GM12878 (cell line): ENCODE measurements at regions not wholly inside any gene's neighbourhood (a gene's known extent, or its start where the extent isn't known, plus 50 kb on each side); places are given as distances from the start of the nearest gene placed in this dataset.

Experiments used
- ATAC-seq: fragments of 200-7000 bp; cut with Tn5 transposase; 3 replicates; pipeline ENCODE4 v1.9.1; 2020; ENCODE audit warnings: mild to moderate bottlenecking, moderate library complexity
- BruUV-seq: library from RNA; stranded (reverse); fragments of 400-500 nt; replicated peaks from 2 replicates; lab custom pipeline; 2021; lab: Mats Ljungman, UMichigan
- CTCF ChIA-PET: fragments of 300-600 bp; sonication (Branson Sonifier 250); formaldehyde crosslinking; extraction: SDS; loops from one replicate; lab custom pipeline; 2021; ENCODE audit warnings: inconsistent platforms; lab: Yijun Ruan, JAX
- POLR2A ChIA-PET: fragments of 350-600 bp; formaldehyde crosslinking; extraction: SDS; loops from one replicate; lab custom pipeline; 2021; ENCODE audit warnings: inconsistent platforms; lab: Charles Lee
- RAD21 ChIA-PET: fragments of 300-600 bp; sonication (Branson Sonifier 250); formaldehyde crosslinking; loops from one replicate; lab custom pipeline; 2023; ENCODE audit warnings: antibody characterized with exemption; ENCODE audit not compliant: unreplicated experiment; lab: Charles Lee
- SMC1A ChIA-PET: fragments of 300-600 bp; sonication (Branson Sonifier 250); formaldehyde crosslinking; loops from one replicate; lab custom pipeline; 2023; ENCODE audit not compliant: unreplicated experiment, uncharacterized antibody; lab: Charles Lee
- DNase-seq: peaks from one replicate; pipeline ENCODE4 v3.0.0-alpha.2; 2011; ENCODE audit warnings: low read depth, low spot score
- FAIRE-seq: peaks from 3 replicates; lab custom pipeline; 2011; peaks lifted over from hg19 to GRCh38; lab: Jason Lieb, UNC
- H2AFZ ChIP-seq: 2 replicates; pipeline ENCODE4 v1.6.0; 2011; ENCODE audit warnings: low read depth, low read length, control low read depth; ENCODE audit not compliant: control insufficient read depth
- H3K27ac ChIP-seq: 2 replicates; pipeline ENCODE4 v1.5.1; 2011; ENCODE audit warnings: control low read depth; ENCODE audit not compliant: control insufficient read depth, insufficient read depth
- H3K27me3 ChIP-seq, 2 experiments: replicated peaks in 1 of 2; 2 replicates each; pipeline versions ENCODE4 v1.6.0 to v1.6.1; 2011; ENCODE audit warnings: low read length in 1 of 2; ENCODE audit not compliant: control insufficient read depth in 2 of 2, insufficient read depth in 2 of 2
- H3K36me3 ChIP-seq, 2 experiments: 2 replicates each; pipeline ENCODE4 v1.5.1; 2011; ENCODE audit warnings: low read length in 1 of 2; ENCODE audit not compliant: control insufficient read depth in 2 of 2, insufficient read depth in 2 of 2
- H3K4me1 ChIP-seq: 2 replicates; pipeline ENCODE4 v1.6.1; 2011; ENCODE audit warnings: mild to moderate bottlenecking, low read length, moderate library complexity, mixed read lengths; ENCODE audit not compliant: control insufficient read depth, insufficient read depth
- H3K4me2 ChIP-seq: 2 replicates; pipeline ENCODE4 v1.6.0; 2011; ENCODE audit warnings: control low read depth; ENCODE audit not compliant: control insufficient read depth, insufficient read depth
- H3K4me3 ChIP-seq: fragments of 200-600 bp; sonication (generic); 2 replicates; pipeline ENCODE4 v1.5.1; 2016
- H3K79me2 ChIP-seq: 2 replicates; pipeline ENCODE4 v1.6.0; 2011; ENCODE audit warnings: low read length; ENCODE audit not compliant: control insufficient read depth, insufficient read depth
- H3K9ac ChIP-seq: 2 replicates; pipeline ENCODE4 v1.8.0; 2011; ENCODE audit warnings: low read length, control low read depth, mixed read lengths; ENCODE audit not compliant: control insufficient read depth, insufficient read depth
- H3K9me3 ChIP-seq: replicated peaks from 3 replicates; pipeline ENCODE4 v1.5.1; 2011; ENCODE audit warnings: mild to moderate bottlenecking, low read length; ENCODE audit not compliant: control insufficient read depth, insufficient read depth
- H4K20me1 ChIP-seq: 2 replicates; pipeline ENCODE4 v1.6.0; 2011; ENCODE audit not compliant: control insufficient read depth, insufficient read depth
- BACH1 ChIP-seq: fragments of 450-650 bp; IDR thresholded peaks from 2 replicates; pipeline ENCODE4 v1.6.1; 2017; ENCODE audit warnings: mild to moderate bottlenecking, borderline replicate concordance
- E2F4 ChIP-seq: IDR thresholded peaks from 2 replicates; pipeline ENCODE4 v1.6.1; 2012; ENCODE audit warnings: low read depth, low read length, improper control_type of control experiment
- FOXK2 ChIP-seq: fragments of 450-650 bp; IDR thresholded peaks from 2 replicates; pipeline ENCODE4 v1.6.1; 2017; ENCODE audit warnings: mild to moderate bottlenecking, moderate library complexity
- KAT2A ChIP-seq: conservative IDR thresholded peaks from 2 replicates; pipeline ENCODE4 v1.6.1; 2011; ENCODE audit warnings: low read depth, low read length; ENCODE audit not compliant: control insufficient read depth
- NFXL1 ChIP-seq: fragments of 450-650 bp; IDR thresholded peaks from 2 replicates; pipeline ENCODE4 v1.6.1; 2017; ENCODE audit warnings: antibody characterized with exemption, mild to moderate bottlenecking, borderline replicate concordance
- NFYA ChIP-seq: IDR thresholded peaks from 2 replicates; pipeline ENCODE4 v1.6.1; 2011; ENCODE audit warnings: low read depth, mild to moderate bottlenecking, low read length, improper control_type of control experiment, borderline replicate concordance
- RAD51 ChIP-seq: fragments of 450-650 bp; IDR thresholded peaks from 2 replicates; pipeline ENCODE4 v1.6.1; 2016; ENCODE audit warnings: moderate library complexity, mild to moderate bottlenecking, inconsistent platforms
- SMARCA5 ChIP-seq: fragments of 450-650 bp; IDR thresholded peaks from 2 replicates; pipeline ENCODE4 v1.6.1; 2017; ENCODE audit warnings: mild to moderate bottlenecking
- TBL1XR1 ChIP-seq: IDR thresholded peaks from 2 replicates; pipeline ENCODE4 v1.6.1; 2012; ENCODE audit warnings: low read depth, low read length, improper control_type of control experiment
- ZBTB40 ChIP-seq: fragments of 450-650 bp; IDR thresholded peaks from 2 replicates; pipeline ENCODE4 v1.6.1; 2016; ENCODE audit warnings: mild to moderate bottlenecking, moderate library complexity, borderline replicate concordance
- WGBS: methylation state at CpG from one replicate; pipeline ENCODE4 v1.1.6; 2016; ENCODE audit warnings: low lambda C conversion rate; ENCODE audit not compliant: insufficient replicate concordance, insufficient coverage; ENCODE audit errors: missing lambda C conversion rate; 5-methylcytosine and 5-hydroxymethylcytosine counted together
- in situ Hi-C: fragments of 300-500 bp; cut with MboI; formaldehyde crosslinking; loops from 9 replicates; pipeline ENCODE4 v1.14.3; 2018; ENCODE audit warnings: mixed read lengths
- intact Hi-C: fragments of 100-400 bp; cut with micrococcal nuclease; formaldehyde crosslinking; loops from one replicate; pipeline ENCODE4 v1.14.2; 2022; ENCODE audit not compliant: unreplicated experiment
- TF ChIP-seq, protein P1 (sequence below): IDR thresholded peaks from 2 replicates; pipeline ENCODE4 v1.6.1; 2012; ENCODE audit warnings: low read depth, low read length, improper control_type of control experiment
- TF ChIP-seq, protein P2 (sequence below), 3 experiments: IDR thresholded peaks in 2 of 3; conservative IDR thresholded peaks in 1 of 3; 2 replicates each; pipeline ENCODE4 v1.5.1; 2011; ENCODE audit warnings: low read depth in 3 of 3, low read length in 3 of 3, mild to moderate bottlenecking in 3 of 3, control low read depth in 2 of 3, moderate library complexity in 2 of 3, inconsistent platforms in 1 of 3, mixed read lengths in 1 of 3; ENCODE audit not compliant: control insufficient read depth in 2 of 3, insufficient read depth in 1 of 3; ENCODE audit errors: extremely low read depth in 1 of 3
- TF ChIP-seq, protein P3 (sequence below): fragments of 450-650 bp; IDR thresholded peaks from 2 replicates; pipeline ENCODE4 v1.6.1; 2017; ENCODE audit warnings: antibody characterized with exemption, mild to moderate bottlenecking, moderate library complexity

- TF ChIP-seq, protein P1, sequence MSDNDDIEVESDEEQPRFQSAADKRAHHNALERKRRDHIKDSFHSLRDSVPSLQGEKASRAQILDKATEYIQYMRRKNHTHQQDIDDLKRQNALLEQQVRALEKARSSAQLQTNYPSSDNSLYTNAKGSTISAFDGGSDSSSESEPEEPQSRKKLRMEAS, result no peak
- no peak for TF ChIP-seq E2F4
- TF ChIP-seq BACH1, result no peak
These were observed 53.7 kb upstream of the ZRANB1 start (continued) for GRCh38 chr10:124888262-124888661.

- ChIA-PET SMC1A (no interaction called here), CTCF (no interaction called here), POLR2A (interaction anchor here (0.7 kb wide), 1 partner anchor 1352 kb away, joined by 3 read pairs; no protein-coding TSS in a partner anchor), RAD21 (no interaction called here)
- Histone ChIP-seq H3K4me1 (no peaks in the 10 kb centered on the region), H3K36me3 (no peaks in the 10 kb centered on the region), H2AFZ (no peak overlapping the region), H3K4me2 (no peak overlapping the region), H3K9ac (no peak overlapping the region), H3K79me2 (no peaks in the 10 kb centered on the region), H3K4me3 (no peak overlapping the region), H3K9me3 (no peaks in the 10 kb centered on the region), H4K20me1 (no peaks in the 10 kb centered on the region), H3K27me3 (no peaks in the 10 kb centered on the region), H3K27ac (no peak overlapping the region)
- no TSS peak for BruUV-seq
- in situ Hi-C loops, result no loop called here
- DNase-seq, result no peak
- no peak for ATAC-seq
- 53% methylated on average over 8 of the region's 8 CpGs for WGBS
- FAIRE-seq, result no peak
- intact Hi-C loops, result no loop called here
- TF ChIP-seq RAD51 (no peak), TBL1XR1 (no peak), NFYA (no peak), FOXK2 (no peak), KAT2A (no peak), SMARCA5 (no peak), ZBTB40 (no peak), NFXL1 (no peak)
- TF ChIP-seq, protein P2, sequence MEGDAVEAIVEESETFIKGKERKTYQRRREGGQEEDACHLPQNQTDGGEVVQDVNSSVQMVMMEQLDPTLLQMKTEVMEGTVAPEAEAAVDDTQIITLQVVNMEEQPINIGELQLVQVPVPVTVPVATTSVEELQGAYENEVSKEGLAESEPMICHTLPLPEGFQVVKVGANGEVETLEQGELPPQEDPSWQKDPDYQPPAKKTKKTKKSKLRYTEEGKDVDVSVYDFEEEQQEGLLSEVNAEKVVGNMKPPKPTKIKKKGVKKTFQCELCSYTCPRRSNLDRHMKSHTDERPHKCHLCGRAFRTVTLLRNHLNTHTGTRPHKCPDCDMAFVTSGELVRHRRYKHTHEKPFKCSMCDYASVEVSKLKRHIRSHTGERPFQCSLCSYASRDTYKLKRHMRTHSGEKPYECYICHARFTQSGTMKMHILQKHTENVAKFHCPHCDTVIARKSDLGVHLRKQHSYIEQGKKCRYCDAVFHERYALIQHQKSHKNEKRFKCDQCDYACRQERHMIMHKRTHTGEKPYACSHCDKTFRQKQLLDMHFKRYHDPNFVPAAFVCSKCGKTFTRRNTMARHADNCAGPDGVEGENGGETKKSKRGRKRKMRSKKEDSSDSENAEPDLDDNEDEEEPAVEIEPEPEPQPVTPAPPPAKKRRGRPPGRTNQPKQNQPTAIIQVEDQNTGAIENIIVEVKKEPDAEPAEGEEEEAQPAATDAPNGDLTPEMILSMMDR (IDR thresholded peaks at IDR 0.05 in 2 of 3, conservative IDR thresholded peaks at IDR 0.05 in 1 of 3; ENCODE audit: control insufficient read depth in 2 of 3, extremely low read depth in 1 of 3, insufficient read depth in 1 of 3, low read depth in 3 of 3, low read length in 3 of 3), result no peak
- TF ChIP-seq, protein P3, sequence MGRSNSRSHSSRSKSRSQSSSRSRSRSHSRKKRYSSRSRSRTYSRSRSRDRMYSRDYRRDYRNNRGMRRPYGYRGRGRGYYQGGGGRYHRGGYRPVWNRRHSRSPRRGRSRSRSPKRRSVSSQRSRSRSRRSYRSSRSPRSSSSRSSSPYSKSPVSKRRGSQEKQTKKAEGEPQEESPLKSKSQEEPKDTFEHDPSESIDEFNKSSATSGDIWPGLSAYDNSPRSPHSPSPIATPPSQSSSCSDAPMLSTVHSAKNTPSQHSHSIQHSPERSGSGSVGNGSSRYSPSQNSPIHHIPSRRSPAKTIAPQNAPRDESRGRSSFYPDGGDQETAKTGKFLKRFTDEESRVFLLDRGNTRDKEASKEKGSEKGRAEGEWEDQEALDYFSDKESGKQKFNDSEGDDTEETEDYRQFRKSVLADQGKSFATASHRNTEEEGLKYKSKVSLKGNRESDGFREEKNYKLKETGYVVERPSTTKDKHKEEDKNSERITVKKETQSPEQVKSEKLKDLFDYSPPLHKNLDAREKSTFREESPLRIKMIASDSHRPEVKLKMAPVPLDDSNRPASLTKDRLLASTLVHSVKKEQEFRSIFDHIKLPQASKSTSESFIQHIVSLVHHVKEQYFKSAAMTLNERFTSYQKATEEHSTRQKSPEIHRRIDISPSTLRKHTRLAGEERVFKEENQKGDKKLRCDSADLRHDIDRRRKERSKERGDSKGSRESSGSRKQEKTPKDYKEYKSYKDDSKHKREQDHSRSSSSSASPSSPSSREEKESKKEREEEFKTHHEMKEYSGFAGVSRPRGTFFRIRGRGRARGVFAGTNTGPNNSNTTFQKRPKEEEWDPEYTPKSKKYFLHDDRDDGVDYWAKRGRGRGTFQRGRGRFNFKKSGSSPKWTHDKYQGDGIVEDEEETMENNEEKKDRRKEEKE, result no peak
These were observed 49.9 kb upstream of the ZRANB1 start for GRCh38 chr10:124892031-124892430.
